NCI-H446 treated with DMSO at 0.1 percent for 48 hours (cell line): ENCODE measurements at regions not wholly inside any gene's neighbourhood (a gene's known extent, or its start where the extent isn't known, plus 50 kb on each side); places are given as distances from the start of the nearest gene placed in this dataset.
"Not testable (repeated sequence)": the region's sequence is repeated elsewhere in the genome, so short reads cannot be mapped to it uniquely, and the experiment has no call there.

Source experiments
- DNase-seq: peaks from one replicate; lab custom pipeline; 2025; lab: John Stamatoyannopoulos, UW

GRCh38 chr3:145842294-145842902 is 318.6 kb downstream of the PLOD2 start:
- no peak for DNase-seq

GRCh38 chr3:145843561-145843960 is 317.4 kb downstream of the PLOD2 start:
- no peak for DNase-seq

GRCh38 chr3:145849115-145849514 is 311.9 kb downstream of the PLOD2 start:
- no peak for DNase-seq

GRCh38 chr3:145854499-145854898 is 306.5 kb downstream of the PLOD2 start:
- DNase-seq = no peak

GRCh38 chr3:145857956-145858355 is 303.0 kb downstream of the PLOD2 start:
- DNase-seq = no peak

GRCh38 chr3:145864336-145864735 is 296.6 kb downstream of the PLOD2 start:
- DNase-seq = no peak

GRCh38 chr3:145865399-145866018 is 295.5 kb downstream of the PLOD2 start:
- DNase-seq = peak; percentile 84

GRCh38 chr3:145869958-145870357 is 291.0 kb downstream of the PLOD2 start:
- DNase-seq = no peak

- DNase-seq = peak; percentile 55
These were observed 278.5 kb downstream of the PLOD2 start for GRCh38 chr3:145882436-145882835.

- no peak for DNase-seq
These were observed 271.3 kb downstream of the PLOD2 start for GRCh38 chr3:145889730-145890129.

GRCh38 chr3:145892869-145893268 is 268.1 kb downstream of the PLOD2 start:
- DNase-seq = no peak

GRCh38 chr3:145893331-145893730 is 267.7 kb downstream of the PLOD2 start:
- DNase-seq = no peak

GRCh38 chr3:145898487-145898886 is 262.5 kb downstream of the PLOD2 start:
- DNase-seq = no peak

- no peak for DNase-seq
These were observed 261.7 kb downstream of the PLOD2 start for GRCh38 chr3:145899241-145899640.

GRCh38 chr3:145900056-145900829 is 260.7 kb downstream of the PLOD2 start:
- no peak for DNase-seq

GRCh38 chr3:145902166-145902565 is 258.8 kb downstream of the PLOD2 start:
- DNase-seq = no peak

GRCh38 chr3:145903472-145904013 is 257.4 kb downstream of the PLOD2 start:
- no peak for DNase-seq

GRCh38 chr3:145904138-145904537 is 256.8 kb downstream of the PLOD2 start:
- no peak for DNase-seq

GRCh38 chr3:145906301-145906700 is 254.7 kb downstream of the PLOD2 start:
- no peak for DNase-seq

GRCh38 chr3:145906755-145907154 is 254.2 kb downstream of the PLOD2 start:
- DNase-seq = no peak

GRCh38 chr3:145911016-145911415 is 250.0 kb downstream of the PLOD2 start:
- no peak for DNase-seq

GRCh38 chr3:145915787-145916186 is 245.2 kb downstream of the PLOD2 start:
- DNase-seq = no peak

GRCh38 chr3:145927736-145928135 is 233.2 kb downstream of the PLOD2 start:
- not testable (repeated sequence) for DNase-seq
